ENCODE measurements at regions not wholly inside any gene's neighbourhood (a gene's known extent, or its start where the extent isn't known, plus 50 kb on each side); places are given as distances from the start of the nearest gene placed in this dataset.
A peak's percentile ranks its signal among the peaks of the same experiment; 100 is the strongest.

DNA sequence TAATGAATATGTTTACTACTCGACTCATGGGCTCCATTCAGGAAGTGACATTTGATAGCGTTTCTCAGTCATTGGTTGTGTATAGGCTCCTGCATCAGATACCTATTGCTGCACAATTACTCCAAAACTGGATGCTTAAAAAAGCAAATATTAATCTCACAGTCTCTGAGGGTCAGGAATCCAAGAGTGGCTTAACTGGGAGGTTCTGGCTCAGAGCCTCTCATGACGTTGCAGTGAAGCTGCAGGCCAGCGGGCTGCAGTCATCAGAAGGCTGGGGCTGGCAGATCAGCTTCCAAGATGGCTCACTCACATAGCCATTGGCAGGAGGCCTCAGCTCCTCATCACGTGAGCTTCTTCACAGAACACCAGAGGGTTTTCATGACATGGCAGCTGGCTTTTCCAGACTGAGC lies 525.1 kb upstream of the NBEA start:
- no peak overlapping the region for H3K4ac ChIP-seq (ENCODE audit: low read depth, low read length)
- H4K5ac ChIP-seq (ENCODE audit: insufficient read length, low read depth, low read length): no peak overlapping the region
- no peaks in the 10 kb centered on the region for H3K4me1 ChIP-seq (ENCODE audit: insufficient read depth, low read length)
- Mint-ChIP-seq H3K36me3 (ENCODE audit: insufficient read depth in 1 of 3, low read depth in 3 of 3) (no peaks in the 10 kb centered on the region), H3K4me1 (peaks cover 4 to 6% of the 10 kb centered on the region in 2 experiments; a peak in 1 of 4 replicates), H3K9me3 (no peaks in the 10 kb centered on the region; a peak in 1 of 5 replicates), H3K27me3 (ENCODE audit: low read depth) (no peaks in the 10 kb centered on the region), H3K4me3 (peak overlapping the region in 1 of 2 experiments; percentile 57; a peak in 1 of 5 replicates), H3K27ac (peak overlapping the region in 1 of 3 experiments; percentile 90; a peak in 1 of 7 replicates)
- H4K91ac ChIP-seq (ENCODE audit: insufficient read length, low read depth, low read length): no peak overlapping the region
- H3K79me2 ChIP-seq (ENCODE audit: insufficient read depth, low read length): no peaks in the 10 kb centered on the region
- no peak overlapping the region for H3K18ac ChIP-seq (ENCODE audit: insufficient read length, low read depth, low read length)
- no peak for TF ChIP-seq CTCF (conservative IDR thresholded peaks at IDR 0.05)
- no peak overlapping the region for H3T11ph ChIP-seq (ENCODE audit: low read length)
- no peak overlapping the region for H3K4me2 ChIP-seq (ENCODE audit: insufficient read depth, insufficient read length, low read length)
- no peaks in the 10 kb centered on the region for H4K20me1 ChIP-seq (ENCODE audit: control insufficient read depth, insufficient read depth, insufficient read length)
- no peak overlapping the region for H3K23ac ChIP-seq (ENCODE audit: insufficient read length, low read depth, low read length)
- H2BK120ac ChIP-seq (ENCODE audit: low read depth, low read length, poor library complexity, severe bottlenecking): no peak overlapping the region
- H2AFZ ChIP-seq (ENCODE audit: low read length): no peak overlapping the region
- no peak overlapping the region for H2BK12ac ChIP-seq (ENCODE audit: insufficient read length, low read depth, low read length)
- WGBS (ENCODE audit: extremely low coverage, insufficient read length, low lambda C conversion rate): no CpG with 5 or more reads among the region's 5 CpGs
- no peak overlapping the region for H3K9ac ChIP-seq (ENCODE audit: extremely low read depth, insufficient read length, low read length)
- H2AK5ac ChIP-seq (ENCODE audit: insufficient read length, low read length): no peak overlapping the region
- no peaks in the 10 kb centered on the region for H3K27me3 ChIP-seq (ENCODE audit: insufficient read depth, low read length)
- H3K56ac ChIP-seq (ENCODE audit: insufficient read length, low read depth, low read length): no peak overlapping the region
- no peaks in the 10 kb centered on the region for H3K23me2 ChIP-seq (ENCODE audit: insufficient read length, low read depth, low read length, poor library complexity, severe bottlenecking)
- H4K8ac ChIP-seq (replicated peaks; ENCODE audit: insufficient read length, low read depth, low read length): no peak overlapping the region
- no peak overlapping the region for H2BK5ac ChIP-seq (ENCODE audit: insufficient read length, low read length)
- no peaks in the 10 kb centered on the region for H3K79me1 ChIP-seq (ENCODE audit: insufficient read depth, low read depth, low read length, poor library complexity, severe bottlenecking)
- H3K9me3 ChIP-seq (ENCODE audit: control insufficient read depth, low read depth, low read length): no peaks in the 10 kb centered on the region
- no peak overlapping the region for H2BK20ac ChIP-seq (ENCODE audit: low read depth, low read length, poor library complexity, severe bottlenecking)
- H3K14ac ChIP-seq (ENCODE audit: insufficient read depth, low read length): no peak overlapping the region
- H3K27ac ChIP-seq (ENCODE audit: insufficient read length, low read depth, low read length): no peak overlapping the region
- no peak overlapping the region for H2BK15ac ChIP-seq (ENCODE audit: low read depth, low read length)
- no peak for DNase-seq

Data from H9 (cell line).